IPS-20b (cell line): ENCODE measurements at regions not wholly inside any gene's neighbourhood (a gene's known extent, or its start where the extent isn't known, plus 50 kb on each side); places are given as distances from the start of the nearest gene placed in this dataset.

Source experiments
- H3K27ac ChIP-seq: one replicate; pipeline ENCODE4 v1.5.1; 2013; ENCODE audit warnings: low read length
- H3K27me3 ChIP-seq: 2 replicates; pipeline ENCODE4 v1.6.1; 2013; ENCODE audit warnings: mild to moderate bottlenecking, low read length, inconsistent platforms; ENCODE audit not compliant: insufficient read depth
- H3K36me3 ChIP-seq: 2 replicates; pipeline ENCODE4 v1.6.1; 2013; ENCODE audit warnings: low read depth, mild to moderate bottlenecking, inconsistent platforms, low read length, moderate library complexity; ENCODE audit not compliant: insufficient read depth
- H3K4me1 ChIP-seq: 2 replicates; pipeline ENCODE4 v1.6.1; 2013; ENCODE audit warnings: mild to moderate bottlenecking, control low read depth, inconsistent platforms, low read length, moderate library complexity; ENCODE audit not compliant: insufficient read depth
- H3K4me3 ChIP-seq: 2 replicates; pipeline ENCODE4 v1.5.1; 2013; ENCODE audit warnings: mild to moderate bottlenecking, low read length, inconsistent platforms
- H3K9ac ChIP-seq: 2 replicates; pipeline ENCODE4 v1.6.1; 2013; ENCODE audit warnings: low read depth, mild to moderate bottlenecking, inconsistent platforms, low read length, moderate library complexity
- H3K9me3 ChIP-seq: 2 replicates; pipeline ENCODE4 v1.6.1; 2013; ENCODE audit warnings: mild to moderate bottlenecking, low read depth, low read length, inconsistent platforms; ENCODE audit not compliant: insufficient read depth

DNA sequence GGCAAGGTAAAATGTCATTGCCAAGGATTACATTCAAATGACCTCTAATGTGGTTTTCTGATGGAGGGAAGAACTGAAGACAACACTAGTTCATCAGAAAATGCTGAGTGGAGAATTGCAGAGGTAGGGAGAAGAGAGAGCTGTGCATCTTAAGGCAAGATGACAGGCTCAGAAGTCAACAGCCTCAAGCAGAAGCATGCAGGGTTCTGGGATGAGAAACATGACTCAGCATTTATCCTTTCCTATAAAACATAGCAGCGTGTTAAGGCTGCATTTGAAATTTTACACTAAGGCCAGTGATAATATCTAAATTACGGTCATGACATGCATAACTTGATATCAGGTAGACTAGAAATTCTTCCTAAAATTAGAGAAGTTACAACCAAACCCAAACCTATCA lies 53.7 kb upstream of the DYRK2 start:
- no peaks in the 10 kb centered on the region for H3K9me3 ChIP-seq
- no peaks in the 10 kb centered on the region for H3K36me3 ChIP-seq
- H3K27me3 ChIP-seq = no peaks in the 10 kb centered on the region
- H3K27ac ChIP-seq = no peak overlapping the region
- H3K4me3 ChIP-seq = no peak overlapping the region
- H3K4me1 ChIP-seq = no peaks in the 10 kb centered on the region
- H3K9ac ChIP-seq = no peak overlapping the region

DNA sequence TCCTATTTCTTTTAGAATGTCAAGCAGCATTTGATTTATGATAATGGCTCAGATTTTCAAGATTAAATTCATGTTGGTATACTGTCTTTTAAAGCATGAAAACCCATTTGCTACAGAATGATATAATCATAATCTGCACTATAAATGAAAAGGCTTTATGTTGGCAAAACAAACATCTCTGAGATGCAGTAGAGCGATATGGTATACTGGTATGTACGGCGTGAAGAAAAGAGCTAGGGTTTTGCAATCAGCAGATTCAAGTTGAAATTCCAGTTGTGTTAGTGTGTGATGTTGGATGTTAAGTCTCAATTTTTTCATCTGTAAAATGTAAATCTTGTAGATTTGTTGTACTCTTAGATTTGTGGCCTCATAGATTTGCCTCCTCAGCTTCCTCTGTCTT lies 53.2 kb upstream of the DYRK2 start:
- Histone ChIP-seq H3K27me3 (no peaks in the 10 kb centered on the region), H3K27ac (no peak overlapping the region), H3K9me3 (no peaks in the 10 kb centered on the region), H3K36me3 (no peaks in the 10 kb centered on the region), H3K4me3 (no peak overlapping the region), H3K4me1 (no peaks in the 10 kb centered on the region), H3K9ac (no peak overlapping the region)

DNA sequence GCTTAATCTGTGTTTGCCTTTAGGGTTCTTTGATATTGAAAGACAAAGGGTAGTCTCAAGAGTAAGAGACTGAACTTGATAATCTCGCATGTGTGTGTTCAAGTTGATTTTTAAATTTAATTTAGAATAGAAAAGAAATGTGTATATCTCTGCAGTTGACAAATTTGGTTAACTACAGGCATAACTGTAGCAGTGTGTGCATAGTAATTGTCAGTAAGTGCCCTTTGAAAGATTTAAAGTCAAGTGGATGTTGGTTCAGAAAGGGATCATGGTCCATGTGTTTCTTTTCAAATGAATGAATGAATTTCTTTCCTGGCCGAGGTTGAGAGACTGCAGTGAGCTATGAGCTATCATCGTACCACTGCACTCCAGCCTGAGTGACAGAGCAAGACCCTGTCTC lies 49.9 kb upstream of the DYRK2 start:
- H3K4me1 ChIP-seq = no peaks in the 10 kb centered on the region; the same call in 1 of the 2 replicates

More for the DNA sequence above, 49.9 kb upstream of the DYRK2 start:
- Histone ChIP-seq H3K27ac (no peak overlapping the region), H3K9ac (no peak overlapping the region), H3K27me3 (no peaks in the 10 kb centered on the region), H3K36me3 (no peaks in the 10 kb centered on the region), H3K9me3 (no peaks in the 10 kb centered on the region), H3K4me3 (no peak overlapping the region)
